OCI-M1 (cell line): ENCODE measurements at regions not wholly inside any gene's neighbourhood (a gene's known extent, or its start where the extent isn't known, plus 50 kb on each side); places are given as distances from the start of the nearest gene placed in this dataset.
"Not testable (repeated sequence)": the region's sequence is repeated elsewhere in the genome, so short reads cannot be mapped to it uniquely, and the experiment has no call there.

Source experiments
- DNase-seq: peaks from one replicate; lab custom pipeline; 2025; lab: John Stamatoyannopoulos, UW

GRCh38 chrX:144197057-144197456, 313.2 kb downstream of the UBE2NL start:
- not testable (repeated sequence) for DNase-seq

- DNase-seq: not testable (repeated sequence)
Measured at GRCh38 chrX:144202726-144203125, 318.9 kb downstream of the UBE2NL start.

GRCh38 chrX:144208360-144209024, 324.6 kb downstream of the UBE2NL start:
- DNase-seq: not testable (repeated sequence)

- no peak for DNase-seq
Measured at GRCh38 chrX:144214651-144215050, 330.8 kb downstream of the UBE2NL start.

GRCh38 chrX:144219035-144219434, 335.2 kb downstream of the UBE2NL start:
- no peak for DNase-seq

GRCh38 chrX:144231116-144231785, 347.4 kb downstream of the UBE2NL start:
- not testable (repeated sequence) for DNase-seq

GRCh38 chrX:144253356-144253755, 369.5 kb downstream of the UBE2NL start:
- DNase-seq: no peak

GRCh38 chrX:144259054-144259453, 375.2 kb downstream of the UBE2NL start:
- DNase-seq: peak; percentile 0

- DNase-seq: no peak
Measured at GRCh38 chrX:144265641-144266040, 381.8 kb downstream of the UBE2NL start.

GRCh38 chrX:144275367-144275766, 391.5 kb downstream of the UBE2NL start:
- no peak for DNase-seq

- no peak for DNase-seq
Measured at GRCh38 chrX:144275843-144276242, 392.0 kb downstream of the UBE2NL start.

- no peak for DNase-seq
Measured at GRCh38 chrX:144293229-144293628, 409.4 kb downstream of the UBE2NL start.

- no peak for DNase-seq
Measured at GRCh38 chrX:144295921-144296320, 412.1 kb downstream of the UBE2NL start.

GRCh38 chrX:144297221-144297620, 413.4 kb downstream of the UBE2NL start:
- DNase-seq: no peak

GRCh38 chrX:144327495-144327894, 443.6 kb downstream of the UBE2NL start:
- no peak for DNase-seq

GRCh38 chrX:144333429-144333828, 449.6 kb downstream of the UBE2NL start:
- no peak for DNase-seq

- DNase-seq: peak; percentile 10
Measured at GRCh38 chrX:144334577-144334976, 450.7 kb downstream of the UBE2NL start.

GRCh38 chrX:144335402-144335801, 451.5 kb downstream of the UBE2NL start:
- no peak for DNase-seq

- no peak for DNase-seq
Measured at GRCh38 chrX:144379156-144379555, 495.3 kb downstream of the UBE2NL start.

- peak; percentile 22 for DNase-seq
Measured at GRCh38 chrX:144388738-144389137, 504.9 kb downstream of the UBE2NL start.
